ENCODE measurements at regions not wholly inside any gene's neighbourhood (a gene's known extent, or its start where the extent isn't known, plus 50 kb on each side); places are given as distances from the start of the nearest gene placed in this dataset.

DNA sequence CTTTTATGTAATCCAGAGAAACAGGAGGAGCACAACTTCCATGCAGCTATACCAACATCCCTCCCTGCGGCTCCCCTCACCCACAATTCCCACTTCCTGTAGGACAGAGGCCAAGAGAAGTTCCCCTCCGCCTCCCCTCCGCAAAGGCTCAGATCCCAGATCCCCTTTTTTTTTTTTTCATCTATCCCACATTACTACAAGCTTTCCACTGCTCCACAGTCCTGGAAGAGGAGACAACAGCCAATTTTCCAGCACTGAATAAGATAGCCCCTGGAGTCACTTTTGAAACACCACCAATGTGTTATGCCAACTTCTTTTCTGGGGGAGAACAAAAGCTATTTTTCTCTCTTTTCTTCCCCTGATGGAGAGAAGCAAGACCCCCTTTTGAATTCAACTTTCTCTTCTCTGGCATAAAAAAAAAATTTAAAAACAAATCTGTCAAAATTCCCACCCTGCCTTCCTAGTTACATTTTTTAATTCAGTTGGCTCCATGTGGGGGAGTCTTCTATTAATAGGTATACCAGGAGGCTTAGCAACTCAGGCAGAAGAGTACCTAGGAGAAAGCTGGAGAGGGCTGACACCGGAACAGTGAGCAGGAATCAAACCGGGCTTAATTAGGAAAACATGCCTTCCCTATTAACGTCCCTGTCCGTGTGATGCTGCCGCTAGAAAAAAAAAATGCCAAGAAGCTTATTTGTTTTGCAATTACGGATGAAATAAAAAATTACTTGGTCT lies 543.4 kb downstream of the BUD13 start:
- no peaks in the 10 kb centered on the region for H3K9me3 ChIP-seq (ENCODE audit: control insufficient read depth, insufficient read depth, low read length)
- no peaks in the 10 kb centered on the region for H3F3A ChIP-seq (ENCODE audit: control insufficient read depth, insufficient read depth)
- no peaks in the 10 kb centered on the region for H4K20me1 ChIP-seq (ENCODE audit: control insufficient read depth, insufficient read depth, low read depth, low read length)
- TF ChIP-seq, protein P1, sequence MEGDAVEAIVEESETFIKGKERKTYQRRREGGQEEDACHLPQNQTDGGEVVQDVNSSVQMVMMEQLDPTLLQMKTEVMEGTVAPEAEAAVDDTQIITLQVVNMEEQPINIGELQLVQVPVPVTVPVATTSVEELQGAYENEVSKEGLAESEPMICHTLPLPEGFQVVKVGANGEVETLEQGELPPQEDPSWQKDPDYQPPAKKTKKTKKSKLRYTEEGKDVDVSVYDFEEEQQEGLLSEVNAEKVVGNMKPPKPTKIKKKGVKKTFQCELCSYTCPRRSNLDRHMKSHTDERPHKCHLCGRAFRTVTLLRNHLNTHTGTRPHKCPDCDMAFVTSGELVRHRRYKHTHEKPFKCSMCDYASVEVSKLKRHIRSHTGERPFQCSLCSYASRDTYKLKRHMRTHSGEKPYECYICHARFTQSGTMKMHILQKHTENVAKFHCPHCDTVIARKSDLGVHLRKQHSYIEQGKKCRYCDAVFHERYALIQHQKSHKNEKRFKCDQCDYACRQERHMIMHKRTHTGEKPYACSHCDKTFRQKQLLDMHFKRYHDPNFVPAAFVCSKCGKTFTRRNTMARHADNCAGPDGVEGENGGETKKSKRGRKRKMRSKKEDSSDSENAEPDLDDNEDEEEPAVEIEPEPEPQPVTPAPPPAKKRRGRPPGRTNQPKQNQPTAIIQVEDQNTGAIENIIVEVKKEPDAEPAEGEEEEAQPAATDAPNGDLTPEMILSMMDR (IDR thresholded peaks at IDR 0.05; ENCODE audit: low read depth, low read length, poor library complexity, severe bottlenecking), result no peak
- no peak for TF ChIP-seq EZH2phosphoT487 (IDR thresholded peaks at IDR 0.05; ENCODE audit: borderline replicate concordance, low read length)
- H3K27me3 ChIP-seq (ENCODE audit: control insufficient read depth, low read length), result no peaks in the 10 kb centered on the region
- H3K9me2 ChIP-seq (replicated peaks; ENCODE audit: control insufficient read depth, low read length), result no peaks in the 10 kb centered on the region
- H3K4me3 ChIP-seq (ENCODE audit: low read length), result no peak overlapping the region
- H3K36me3 ChIP-seq (ENCODE audit: control insufficient read depth, low read length), result no peaks in the 10 kb centered on the region
- no peaks in the 10 kb centered on the region for H3K4me1 ChIP-seq (ENCODE audit: control insufficient read depth, low read length)
- no peak overlapping the region for H3K4me2 ChIP-seq (ENCODE audit: low read length)
- H3K27ac ChIP-seq (ENCODE audit: low read depth, low read length), result no peak overlapping the region
- H3K79me2 ChIP-seq (ENCODE audit: control insufficient read depth, low read length), result no peaks in the 10 kb centered on the region

DNA sequence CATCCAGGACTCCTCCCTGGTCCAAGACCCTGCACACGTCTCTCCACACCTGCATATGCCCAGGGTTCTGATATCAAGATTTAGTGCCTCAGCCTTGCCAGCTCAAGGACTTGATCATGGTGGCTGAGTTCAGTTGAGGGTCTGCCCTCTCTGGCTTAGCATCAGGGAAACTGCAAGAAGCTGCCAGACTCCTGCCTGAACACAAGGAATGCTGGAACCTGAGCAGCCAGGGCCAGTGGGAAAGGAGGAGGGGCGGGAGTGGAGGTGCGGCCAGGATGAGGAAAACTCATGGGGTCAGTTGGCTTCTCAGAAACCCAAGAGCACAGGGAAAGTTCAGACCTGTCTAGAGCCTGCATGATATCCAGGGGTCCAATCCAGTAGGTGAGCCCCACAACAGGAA lies 546.1 kb downstream of the BUD13 start:
- Histone ChIP-seq H3K9me2 (replicated peaks; ENCODE audit: control insufficient read depth, low read length) (no peaks in the 10 kb centered on the region), H3K79me2 (ENCODE audit: control insufficient read depth, low read length) (no peaks in the 10 kb centered on the region), H3K4me2 (ENCODE audit: low read length) (no peak overlapping the region), H3K4me1 (ENCODE audit: control insufficient read depth, low read length) (no peaks in the 10 kb centered on the region), H3K27me3 (ENCODE audit: control insufficient read depth, low read length) (no peaks in the 10 kb centered on the region), H3F3A (ENCODE audit: control insufficient read depth, insufficient read depth) (no peaks in the 10 kb centered on the region), H3K9me3 (ENCODE audit: control insufficient read depth, insufficient read depth, low read length) (no peaks in the 10 kb centered on the region), H3K27ac (ENCODE audit: low read depth, low read length) (no peak overlapping the region), H3K4me3 (ENCODE audit: low read length) (no peak overlapping the region), H4K20me1 (ENCODE audit: control insufficient read depth, insufficient read depth, low read depth, low read length) (no peaks in the 10 kb centered on the region), H3K36me3 (ENCODE audit: control insufficient read depth, low read length) (no peaks in the 10 kb centered on the region)
- TF ChIP-seq EZH2phosphoT487 (IDR thresholded peaks at IDR 0.05; ENCODE audit: borderline replicate concordance, low read length), result no peak
- TF ChIP-seq, protein P1 (IDR thresholded peaks at IDR 0.05; ENCODE audit: low read depth, low read length, poor library complexity, severe bottlenecking), result no peak

DNA sequence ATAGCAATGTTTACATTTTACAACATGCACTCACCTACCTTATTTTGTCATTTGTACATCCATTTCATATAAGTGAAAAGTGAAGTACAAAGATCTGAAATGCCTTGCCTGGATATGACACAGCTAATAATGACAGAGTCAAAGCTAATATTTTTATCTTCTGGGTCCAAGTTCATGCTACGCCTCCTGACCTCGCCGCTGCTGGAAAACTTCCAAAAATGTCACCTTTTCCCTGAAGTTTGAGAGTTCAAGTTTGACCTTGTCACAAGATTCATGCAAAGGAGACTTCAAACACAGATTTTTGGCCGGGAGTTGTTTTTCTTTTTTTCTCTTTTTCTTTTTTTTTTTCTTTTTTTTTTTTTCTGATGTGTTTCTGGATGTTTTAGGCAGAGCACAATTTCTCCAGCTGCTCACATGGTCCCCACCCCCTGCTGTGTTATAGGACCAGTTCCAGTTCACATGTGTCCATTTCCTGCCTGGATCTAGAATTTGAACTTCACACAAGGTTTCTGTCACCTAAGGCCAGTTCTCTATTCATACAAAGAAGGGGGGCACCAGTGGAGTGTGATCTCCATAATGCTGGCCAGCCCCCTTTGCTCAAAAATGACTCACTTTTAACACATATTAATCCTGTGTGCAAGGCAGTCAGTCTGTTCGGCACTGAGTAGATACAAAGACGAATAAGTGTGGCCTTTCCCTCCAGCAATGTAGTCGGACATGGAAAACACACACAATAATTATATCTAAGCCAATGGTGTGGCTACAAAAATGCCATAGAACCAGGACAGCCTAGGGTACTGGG lies 546.8 kb downstream of the BUD13 start:
- Histone ChIP-seq H4K20me1 (ENCODE audit: control insufficient read depth, insufficient read depth, low read depth, low read length) (no peaks in the 10 kb centered on the region), H3K36me3 (ENCODE audit: control insufficient read depth, low read length) (no peaks in the 10 kb centered on the region), H3K9me3 (ENCODE audit: control insufficient read depth, insufficient read depth, low read length) (no peaks in the 10 kb centered on the region), H3K4me1 (ENCODE audit: control insufficient read depth, low read length) (no peaks in the 10 kb centered on the region), H3K4me3 (ENCODE audit: low read length) (no peak overlapping the region), H3K27me3 (ENCODE audit: control insufficient read depth, low read length) (no peaks in the 10 kb centered on the region), H3K27ac (ENCODE audit: low read depth, low read length) (no peak overlapping the region), H3K4me2 (ENCODE audit: low read length) (no peak overlapping the region), H3K9me2 (replicated peaks; ENCODE audit: control insufficient read depth, low read length) (no peaks in the 10 kb centered on the region), H3K79me2 (ENCODE audit: control insufficient read depth, low read length) (no peaks in the 10 kb centered on the region), H3F3A (ENCODE audit: control insufficient read depth, insufficient read depth) (no peaks in the 10 kb centered on the region)
- TF ChIP-seq, protein P1 (IDR thresholded peaks at IDR 0.05; ENCODE audit: low read depth, low read length, poor library complexity, severe bottlenecking), result no peak
- no peak for TF ChIP-seq EZH2phosphoT487 (IDR thresholded peaks at IDR 0.05; ENCODE audit: borderline replicate concordance, low read length)

Measured in DOHH2 (cell line).